Stimulated activated CD4-positive, alpha-beta T cell treated with anti-CD3 and anti-CD28 coated beads, Interleukin-1b, Interleukin-23, amount 100 ng/mL, for 4 hours (primary cell): ENCODE measurements at regions not wholly inside any gene's neighbourhood (a gene's known extent, or its start where the extent isn't known, plus 50 kb on each side); places are given as distances from the start of the nearest gene placed in this dataset.
"Not testable (repeated sequence)": the region's sequence is repeated elsewhere in the genome, so short reads cannot be mapped to it uniquely, and the experiment has no call there.

Experiments used
- DNase-seq, 2 donors: peaks; one replicate each; pipeline ENCODE4 v3.0.0-alpha.2; 2020; ENCODE audit warnings: low read depth in 2 of 2

DNA sequence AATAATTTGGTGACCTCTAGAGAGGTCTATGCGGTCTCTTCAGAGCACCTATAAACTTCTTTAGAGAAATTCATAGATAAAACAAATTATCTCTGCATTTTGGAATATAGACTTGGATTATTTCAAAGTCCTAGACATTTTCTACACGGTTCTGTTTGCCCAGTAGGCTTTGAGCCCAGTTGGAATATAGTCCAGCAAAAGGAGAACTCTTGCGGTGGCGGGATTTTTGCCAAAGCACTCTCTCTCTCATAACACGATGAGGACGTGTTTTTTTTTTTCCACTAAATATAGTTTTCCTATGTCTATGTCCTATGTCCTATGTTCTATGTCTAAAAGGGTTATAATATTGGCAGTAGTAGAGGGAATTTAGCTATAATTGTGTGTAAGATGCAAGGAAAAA lies 164.9 kb upstream of the AGR3 start:
- no peak for DNase-seq

DNA sequence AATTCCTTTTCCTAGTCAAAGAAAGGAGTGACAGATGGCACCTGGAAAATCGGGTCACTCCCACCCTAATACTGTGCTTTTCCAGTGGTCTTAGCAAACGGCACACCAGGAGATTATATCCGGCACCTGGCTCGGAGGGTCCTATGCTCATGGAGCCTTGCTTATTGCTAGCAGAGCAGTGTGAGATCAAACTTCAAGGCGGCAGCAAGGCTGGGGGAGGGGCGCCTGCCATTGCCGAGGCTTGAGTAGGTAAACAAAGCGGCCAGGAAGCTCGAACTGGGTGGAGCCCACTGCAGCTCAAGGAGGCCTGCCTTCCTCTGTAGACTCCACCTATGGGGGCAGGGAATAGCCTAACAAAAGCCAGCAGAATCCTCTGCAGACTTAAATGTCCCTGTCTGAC lies 171.4 kb upstream of the AGR3 start:
- not testable (repeated sequence) for DNase-seq

DNA sequence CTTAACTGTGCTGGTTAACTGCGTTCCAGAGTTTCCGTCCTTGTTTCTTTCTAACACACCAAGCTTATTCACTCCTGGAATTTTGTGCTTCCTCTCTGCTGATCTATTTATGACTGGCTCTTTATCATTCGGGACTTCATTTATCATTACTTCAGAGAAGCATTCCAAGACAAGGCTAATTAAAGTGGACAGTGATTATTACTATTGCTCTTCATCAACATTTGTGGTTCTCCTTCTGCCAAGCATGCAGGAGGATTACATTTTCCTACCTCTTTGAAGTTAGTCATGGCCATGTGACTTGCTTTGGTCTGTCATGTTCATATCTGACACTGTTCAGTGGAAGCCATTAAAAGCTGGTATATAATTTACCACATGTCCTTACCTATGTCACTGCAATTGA lies 172.4 kb upstream of the AGR3 start:
- no peak for DNase-seq

DNA sequence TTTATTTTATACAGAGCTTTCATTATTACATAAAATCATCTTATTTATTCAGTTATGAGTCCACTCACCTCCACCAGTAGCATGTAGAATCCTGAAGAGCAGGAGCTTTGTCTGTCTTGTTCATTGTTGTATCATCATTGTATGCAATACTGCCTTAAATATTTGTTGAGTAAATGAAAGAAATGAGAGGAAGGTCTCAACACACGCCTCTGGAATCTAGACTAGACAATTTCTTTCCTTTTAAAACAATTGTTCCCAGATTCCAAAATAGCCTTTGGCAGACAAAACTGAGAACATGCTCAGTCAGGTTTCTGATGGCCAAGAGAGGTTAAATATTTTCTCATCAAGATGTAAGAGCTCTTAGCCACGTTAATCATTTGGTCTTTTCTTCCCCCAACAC lies 173.1 kb upstream of the AGR3 start:
- no peak for DNase-seq

DNA sequence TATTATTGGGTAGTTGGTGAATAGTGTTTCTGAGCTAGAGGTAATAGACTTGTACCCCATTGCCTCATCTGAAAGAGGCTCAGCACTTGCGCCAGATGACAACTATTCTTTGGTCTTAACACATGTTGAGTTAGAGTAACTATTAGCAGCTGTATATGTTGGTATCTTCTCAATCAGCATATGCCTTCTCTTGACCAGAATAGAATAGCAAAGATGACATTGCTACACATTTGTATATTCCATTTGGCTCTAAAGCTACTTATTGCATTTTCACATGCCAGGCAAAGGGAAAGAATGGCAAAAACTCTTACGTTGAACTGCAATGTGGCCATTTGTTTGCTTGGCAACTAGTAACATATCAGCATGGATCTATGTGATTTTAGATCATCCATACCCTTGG lies 173.8 kb upstream of the AGR3 start:
- no peak for DNase-seq

DNA sequence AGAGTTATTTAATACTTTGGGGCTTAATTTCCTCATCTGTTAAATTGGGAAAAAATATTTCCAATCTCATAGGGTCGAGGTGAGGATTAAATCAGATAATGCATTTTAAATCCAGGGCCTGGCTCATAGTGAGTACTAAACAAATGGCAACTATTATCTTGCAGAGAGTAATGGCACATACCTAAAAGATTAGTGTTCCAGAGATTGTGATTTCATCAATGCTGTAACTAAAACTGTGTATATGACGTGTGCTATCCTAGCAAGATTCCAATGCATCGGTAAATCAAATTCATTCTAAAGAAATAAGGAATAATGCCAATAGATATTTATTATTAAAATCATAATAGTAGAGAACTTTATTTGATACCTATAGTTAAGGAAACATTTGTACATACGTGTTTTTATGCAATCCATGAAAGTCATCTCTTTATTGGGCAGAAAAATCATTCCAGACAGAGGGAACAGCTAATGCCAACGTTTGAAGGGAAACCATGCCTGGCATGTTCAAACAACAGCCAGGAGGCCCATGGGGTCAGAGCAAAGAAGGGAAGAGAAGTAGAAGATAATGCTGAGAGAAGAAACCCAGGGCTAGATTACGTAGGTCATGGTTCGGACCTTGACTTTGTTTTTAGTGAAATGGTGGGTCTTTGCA lies 174.8 kb upstream of the AGR3 start:
- no peak for DNase-seq

DNA sequence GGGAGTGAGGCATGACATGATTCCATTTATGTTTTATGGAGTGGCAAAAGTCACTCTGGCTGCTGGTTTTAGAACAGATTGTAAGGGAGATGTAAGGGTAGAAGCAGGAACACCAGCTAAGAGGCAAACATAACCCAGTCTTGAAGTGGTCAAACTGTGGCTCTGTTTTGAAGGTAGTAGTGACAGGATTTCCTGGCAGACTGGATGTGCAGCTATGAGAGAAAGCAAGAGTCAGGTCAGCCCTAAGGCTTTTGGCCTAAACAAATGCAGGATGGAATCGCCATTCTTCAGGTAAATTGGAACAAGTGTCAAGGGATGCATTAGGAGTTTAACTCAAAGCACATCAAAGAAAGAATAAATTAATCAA lies 175.3 kb upstream of the AGR3 start:
- DNase-seq, result no peak

DNA sequence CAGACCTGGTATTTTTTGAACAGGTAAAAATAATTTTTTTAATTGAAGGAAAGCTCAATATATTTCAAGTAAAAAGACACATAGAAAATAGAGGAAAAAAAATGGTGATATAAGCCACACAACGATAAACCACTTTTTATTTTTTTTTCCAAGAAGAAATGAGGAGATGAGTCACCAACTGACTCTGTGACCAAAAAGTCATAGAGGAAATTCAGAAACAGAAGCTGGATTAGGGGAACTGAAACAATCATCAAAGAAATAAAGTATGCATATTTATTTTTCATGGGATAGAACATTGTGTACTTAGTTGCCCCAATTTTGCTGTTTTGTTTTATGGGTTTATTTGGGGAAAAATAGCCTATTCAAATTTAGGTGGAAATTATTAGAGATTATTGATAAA lies 176.8 kb upstream of the AGR3 start:
- DNase-seq, result no peak

DNA sequence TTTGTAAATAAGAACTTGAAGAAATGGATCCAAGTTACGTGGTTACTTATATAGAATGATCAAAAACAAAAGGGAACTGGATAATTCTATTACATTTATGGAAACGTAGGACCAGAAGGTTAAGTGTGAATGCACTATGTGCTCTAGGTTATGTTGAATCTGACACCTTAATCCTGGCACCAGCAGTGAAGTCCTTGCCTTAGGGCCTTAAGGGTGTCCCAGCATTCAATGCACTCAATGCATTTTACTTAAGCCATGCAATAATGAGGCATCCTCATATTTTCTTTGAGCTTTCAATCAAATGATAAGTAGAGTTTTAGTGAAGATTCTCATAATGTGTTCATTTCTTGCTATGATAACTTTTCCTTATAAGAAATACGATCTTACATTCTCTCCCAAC lies 178.3 kb upstream of the AGR3 start:
- DNase-seq, result no peak

DNA sequence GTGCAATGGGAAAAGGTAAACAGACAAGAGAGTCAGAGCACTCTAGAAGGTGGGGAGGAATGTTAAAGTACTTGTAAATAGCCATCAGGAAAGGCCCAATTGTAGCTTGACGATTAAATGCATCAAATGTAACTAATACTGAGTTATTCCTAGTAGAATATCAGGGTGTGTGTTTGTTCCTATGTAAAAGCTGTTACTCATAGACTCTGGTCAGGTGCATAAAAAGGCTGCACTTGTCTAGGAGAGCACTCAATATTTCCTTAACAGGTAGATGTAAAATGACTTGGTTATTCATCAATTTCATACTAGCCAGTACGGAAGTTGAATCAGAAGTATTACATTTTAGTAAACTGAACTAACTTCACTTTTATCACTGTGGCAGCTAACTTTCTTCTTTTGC lies 179.7 kb upstream of the AGR3 start:
- DNase-seq, result no peak

DNA sequence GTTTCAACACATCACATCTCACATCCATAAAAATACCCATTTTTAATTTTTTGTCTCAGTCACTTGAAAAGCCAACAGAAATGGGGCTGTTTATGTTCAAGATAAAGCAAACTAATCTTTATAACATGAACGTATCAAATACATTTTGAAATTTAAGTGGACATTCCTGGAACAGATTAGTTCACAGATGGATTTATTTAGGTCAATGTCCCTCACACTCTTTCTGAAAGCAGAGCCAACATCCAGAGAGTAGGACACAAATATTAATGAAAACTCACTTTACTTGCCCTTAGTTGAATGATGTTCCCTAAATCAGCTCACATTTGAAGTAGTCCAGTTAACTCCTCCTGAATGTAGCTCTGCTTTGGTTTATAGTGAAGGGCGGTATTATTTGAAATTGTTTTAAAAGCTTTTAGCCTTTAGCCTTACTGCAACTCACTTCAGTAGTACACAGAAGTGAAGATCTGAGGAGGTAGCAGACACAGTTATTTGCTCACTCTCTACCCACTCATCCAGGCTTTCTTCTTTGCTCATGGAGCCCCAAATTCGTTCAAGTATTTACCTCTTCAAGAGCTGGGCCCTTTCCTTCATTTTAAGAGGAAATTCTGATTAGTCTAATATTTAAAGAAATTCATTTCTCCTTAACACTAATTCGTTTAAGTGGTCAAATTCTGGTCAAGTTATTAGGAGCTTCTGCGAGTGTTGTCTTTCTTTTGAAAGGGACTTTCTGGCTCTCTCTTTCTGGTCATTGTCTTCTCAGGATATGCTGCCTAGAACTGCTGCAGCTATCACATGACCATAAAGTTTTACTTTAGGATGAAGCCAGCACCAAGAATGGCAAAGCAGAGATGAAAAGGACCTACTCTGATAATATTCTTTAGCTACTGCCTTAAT lies 180.6 kb upstream of the AGR3 start:
- no peak for DNase-seq

DNA sequence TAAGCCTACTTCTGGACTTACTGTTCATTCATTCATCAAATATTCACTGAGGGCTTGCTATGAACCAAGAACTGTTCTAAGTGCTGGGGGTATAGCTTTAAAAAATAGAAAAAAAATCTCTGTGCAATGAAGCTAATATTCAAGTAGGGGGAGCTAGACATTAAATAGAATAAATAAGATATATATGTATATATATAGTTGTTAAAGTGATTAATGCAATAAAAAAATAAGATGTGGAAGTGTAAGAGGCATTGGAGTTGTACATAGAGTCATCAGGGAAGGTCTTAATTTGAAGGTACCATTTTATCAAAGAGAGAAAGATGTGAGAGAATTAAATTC lies 181.2 kb upstream of the AGR3 start:
- no peak for DNase-seq

DNA sequence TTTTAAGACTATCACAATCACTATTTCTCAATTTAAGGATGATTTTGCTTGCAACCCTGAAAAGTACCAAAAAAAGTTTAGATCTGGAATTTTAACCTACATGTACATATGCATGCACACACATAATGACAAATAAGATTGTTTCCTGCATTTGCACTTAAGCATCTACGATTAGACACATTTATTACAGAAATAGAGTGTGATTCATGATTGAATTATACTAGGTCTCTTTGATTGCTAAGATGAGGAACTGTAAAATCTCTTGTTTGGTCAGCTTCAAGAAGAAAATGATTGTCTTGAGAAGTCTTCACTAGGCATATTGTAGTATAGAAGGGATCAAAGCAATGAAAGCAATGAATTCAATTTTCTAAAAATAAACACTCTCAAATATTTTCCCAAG lies 185.9 kb upstream of the AGR3 start:
- no peak for DNase-seq

DNA sequence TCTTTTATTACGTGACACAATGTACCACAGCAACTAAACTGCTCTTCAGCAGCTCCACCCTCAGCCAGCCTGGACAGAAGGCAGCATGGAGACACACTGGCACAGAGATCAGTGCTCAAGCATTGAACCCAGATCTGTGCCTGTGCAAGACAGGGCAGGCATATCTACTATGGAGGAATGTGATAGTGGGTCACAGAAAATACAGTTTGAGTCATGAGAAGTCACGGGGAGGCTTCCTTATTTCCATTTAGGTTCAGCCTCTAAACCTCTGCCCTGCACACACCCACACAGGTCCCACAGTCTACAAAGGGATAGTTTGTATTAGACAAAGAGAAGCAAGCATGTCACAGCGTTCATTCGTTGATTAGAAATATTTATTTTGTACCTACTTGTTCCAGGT lies 187.4 kb upstream of the AGR3 start:
- DNase-seq, result no peak

DNA sequence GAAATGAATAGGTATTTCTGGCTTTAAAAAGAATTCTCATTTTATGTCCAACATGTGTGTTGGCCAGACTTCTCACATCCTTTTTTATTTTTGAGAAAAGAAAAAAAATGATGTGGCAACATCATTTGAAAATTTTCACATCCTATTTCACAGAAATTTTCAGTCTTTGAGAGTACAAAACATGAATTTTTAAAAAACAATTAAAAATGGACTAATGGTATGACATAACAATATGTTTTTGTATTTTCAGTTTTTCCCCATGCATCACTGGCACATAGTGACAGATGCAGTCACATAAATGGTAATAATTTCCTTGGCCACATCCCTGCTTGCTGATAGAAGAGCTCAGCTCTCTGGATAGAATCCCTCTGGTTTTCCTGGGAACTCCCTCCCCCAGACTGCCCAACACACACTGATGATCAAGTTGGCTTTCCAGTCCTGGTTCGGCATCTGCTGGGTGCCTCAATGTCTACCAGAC lies 188.5 kb upstream of the AGR3 start:
- DNase-seq, result no peak

DNA sequence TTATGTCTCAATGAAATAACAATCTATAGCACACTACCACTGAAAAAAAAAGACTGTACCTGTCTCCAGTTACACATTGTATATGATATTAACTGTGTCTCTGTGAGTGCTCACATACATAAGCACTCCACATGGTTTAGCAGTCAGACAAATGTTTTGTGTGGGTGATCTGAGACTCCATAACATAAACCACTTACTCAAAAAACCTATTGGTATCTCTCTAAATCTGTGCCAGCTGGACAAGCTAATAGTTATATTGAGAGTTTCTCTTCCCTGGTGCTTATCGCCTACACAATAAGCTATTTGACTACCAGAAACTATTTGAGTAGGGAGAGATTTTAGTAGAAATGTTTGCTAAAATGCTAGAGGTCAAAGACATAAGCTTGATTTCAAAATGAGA lies 190.1 kb upstream of the AGR3 start:
- DNase-seq, result no peak

DNA sequence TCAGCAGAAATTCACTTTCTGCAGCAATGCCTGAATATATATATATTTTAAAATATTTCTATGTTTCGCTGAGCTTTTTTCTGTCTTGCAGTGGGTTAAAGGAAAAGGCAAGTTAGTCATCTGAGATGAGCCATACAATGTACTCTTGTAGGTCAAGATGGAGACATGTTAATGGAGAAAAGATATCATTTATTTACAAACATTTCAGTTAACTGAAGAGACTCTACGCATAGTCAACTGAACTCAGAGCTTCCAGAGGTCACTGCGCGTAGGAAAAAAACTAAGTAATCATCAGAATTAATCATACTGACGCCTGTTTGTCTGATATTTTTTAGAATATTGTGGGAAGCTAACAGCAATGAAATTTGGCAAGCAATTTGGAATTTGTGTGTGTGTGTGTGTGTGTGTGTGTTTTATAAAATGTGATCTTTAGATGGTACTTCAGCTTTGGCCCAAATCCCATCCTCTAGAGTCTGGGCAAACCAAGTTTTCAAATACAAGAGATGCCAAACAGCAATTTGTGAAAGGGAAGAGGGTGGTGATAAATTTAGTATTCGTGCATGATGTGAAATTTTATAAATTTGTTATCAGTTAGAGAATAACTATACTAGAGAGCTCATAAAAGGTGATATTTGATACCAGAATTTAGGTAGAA lies 193.9 kb upstream of the AGR3 start:
- no peak for DNase-seq

DNA sequence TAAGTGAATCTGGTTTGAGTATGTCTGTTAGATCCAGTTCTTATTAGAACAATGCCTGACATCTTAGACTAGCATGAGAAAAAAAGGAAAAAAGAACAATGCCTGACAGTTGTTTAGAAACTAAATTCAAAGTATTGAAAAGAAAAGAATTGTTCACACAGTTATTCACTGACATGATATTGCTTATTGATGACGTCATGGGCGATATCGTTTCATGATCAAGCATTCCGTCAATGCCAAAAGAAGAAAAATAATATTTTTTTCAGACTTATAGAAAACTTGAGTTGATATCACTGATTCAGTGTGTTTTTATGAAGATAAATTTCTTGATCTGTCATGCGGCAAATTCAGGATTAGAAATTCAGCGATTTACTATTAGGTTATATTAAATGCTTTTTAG lies 196.5 kb upstream of the AGR3 start:
- no peak for DNase-seq

DNA sequence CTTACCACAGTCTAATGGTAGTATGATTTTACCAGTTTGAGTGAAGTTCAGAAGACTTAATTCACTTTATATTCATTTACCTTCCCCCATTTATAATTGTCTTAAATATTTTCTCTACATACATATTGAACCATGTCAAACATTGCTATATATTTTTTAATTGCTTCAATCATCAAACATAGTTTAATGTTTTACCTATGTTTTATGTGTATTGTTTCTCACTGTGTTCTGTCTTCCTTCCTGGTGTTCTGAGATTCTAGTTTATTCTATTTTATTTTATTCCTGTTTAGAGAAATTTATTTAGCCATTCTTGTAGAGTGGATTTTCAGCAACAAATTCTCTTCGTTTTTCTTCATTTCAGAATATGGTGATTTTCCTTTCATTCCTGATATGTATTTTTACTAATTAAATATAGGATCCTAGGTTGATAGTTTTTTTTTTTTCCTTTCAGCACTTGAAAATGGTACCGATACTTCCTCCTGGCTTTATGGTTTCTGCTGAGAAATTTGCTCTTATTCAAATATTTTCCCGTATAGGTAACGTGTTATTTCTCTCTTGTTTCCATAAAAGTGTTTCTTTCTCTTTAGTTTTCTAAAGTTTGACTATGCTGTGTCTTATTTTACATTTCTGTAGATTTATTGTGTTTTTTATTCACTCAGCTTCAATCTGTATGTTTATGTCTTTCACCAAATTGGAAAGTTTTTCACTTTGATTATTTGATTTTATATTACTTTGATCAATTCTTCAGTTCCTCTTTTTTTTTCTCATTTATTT lies 201.8 kb upstream of the AGR3 start:
- DNase-seq, result no peak

DNA sequence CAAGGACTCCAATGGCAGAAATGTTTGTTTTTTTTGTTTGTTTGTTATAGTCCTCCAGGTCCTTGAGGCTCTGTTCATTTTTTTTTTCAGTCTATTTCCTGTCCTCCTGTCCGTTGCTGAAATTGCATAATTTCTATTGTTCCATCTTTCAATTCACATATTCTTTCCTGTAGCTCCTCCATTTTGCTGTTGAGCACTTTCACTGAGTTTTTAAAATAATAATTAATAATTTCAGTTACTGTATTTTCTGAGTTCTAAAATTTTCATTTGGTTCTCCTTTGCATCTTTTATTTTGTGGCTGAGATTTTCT lies 202.3 kb upstream of the AGR3 start:
- DNase-seq, result no peak

DNA sequence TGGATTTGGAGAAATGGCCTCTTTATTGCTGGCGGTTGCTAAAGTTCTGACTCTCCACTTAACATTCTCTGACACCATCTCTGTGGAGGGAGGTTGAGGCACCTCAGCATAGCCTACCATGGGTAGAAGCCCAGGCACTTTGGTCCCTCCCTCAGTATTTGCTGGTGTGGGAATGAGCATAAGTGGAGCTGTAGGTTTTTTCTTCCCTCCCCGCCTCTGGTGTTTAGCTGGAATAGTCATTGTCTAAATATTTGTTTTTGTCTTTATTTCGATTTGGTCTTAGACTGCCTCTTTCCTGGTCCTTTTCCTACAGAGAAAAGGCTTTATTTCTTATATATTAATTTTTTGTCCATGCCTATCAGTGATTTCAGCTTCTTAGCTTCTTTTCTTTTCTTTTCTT lies 203.4 kb upstream of the AGR3 start:
- no peak for DNase-seq

DNA sequence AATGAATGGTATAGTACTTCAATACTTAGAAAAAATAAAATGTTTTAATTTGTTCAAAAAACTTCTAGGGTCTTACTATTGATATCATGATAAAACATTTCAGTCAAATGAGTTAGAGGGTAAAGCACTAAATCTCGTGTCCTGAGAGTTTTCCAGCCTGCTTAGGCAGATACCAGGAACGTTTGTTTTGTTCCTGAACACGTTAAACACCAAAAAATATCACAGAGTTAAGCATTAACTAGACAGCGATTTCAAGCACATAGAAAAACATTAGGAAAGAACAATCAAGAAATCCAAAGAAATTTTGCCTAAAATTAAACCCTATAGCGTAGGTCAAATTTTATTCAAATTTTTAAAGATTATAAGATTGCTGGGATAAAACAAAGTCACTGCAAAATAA lies 204.6 kb upstream of the AGR3 start:
- DNase-seq, result no peak

DNA sequence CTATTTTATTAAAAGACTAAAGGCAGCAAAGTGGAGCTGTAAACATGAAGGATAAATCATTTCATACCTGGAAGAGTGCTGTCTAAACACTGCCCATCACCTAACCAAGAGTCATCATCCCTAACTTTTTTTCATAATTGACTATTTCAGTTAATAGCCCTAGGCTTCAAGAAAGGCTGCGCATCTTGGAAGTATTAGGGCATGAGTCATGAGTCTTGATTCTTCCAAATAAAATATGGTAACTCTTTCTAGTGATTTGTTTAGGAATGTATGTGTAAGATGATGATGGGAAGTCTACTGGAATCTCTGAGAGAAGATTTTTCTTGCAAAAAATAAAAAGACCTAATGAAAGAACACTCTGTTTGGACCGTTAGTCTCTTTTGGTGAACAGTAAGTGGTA lies 207.7 kb upstream of the AHR start:
- no peak for DNase-seq
